GM12864 (cell line): ENCODE measurements at regions not wholly inside any gene's neighbourhood (a gene's known extent, or its start where the extent isn't known, plus 50 kb on each side); places are given as distances from the start of the nearest gene placed in this dataset.

Source experiments
- DNase-seq: peaks from one replicate; pipeline ENCODE4 v3.0.0-alpha.2; 2011; ENCODE audit warnings: low read depth
- H3K4me3 ChIP-seq: 2 replicates; pipeline ENCODE4 v1.5.1; 2011; ENCODE audit warnings: mild to moderate bottlenecking, low read depth, low read length, control low read depth
- TF ChIP-seq, protein P1 (sequence below): IDR thresholded peaks from 2 replicates; pipeline ENCODE4 v1.5.1; 2011; ENCODE audit warnings: low read depth, mild to moderate bottlenecking, moderate library complexity, low read length, control low read depth, inconsistent platforms; ENCODE audit errors: missing control alignments

DNA sequence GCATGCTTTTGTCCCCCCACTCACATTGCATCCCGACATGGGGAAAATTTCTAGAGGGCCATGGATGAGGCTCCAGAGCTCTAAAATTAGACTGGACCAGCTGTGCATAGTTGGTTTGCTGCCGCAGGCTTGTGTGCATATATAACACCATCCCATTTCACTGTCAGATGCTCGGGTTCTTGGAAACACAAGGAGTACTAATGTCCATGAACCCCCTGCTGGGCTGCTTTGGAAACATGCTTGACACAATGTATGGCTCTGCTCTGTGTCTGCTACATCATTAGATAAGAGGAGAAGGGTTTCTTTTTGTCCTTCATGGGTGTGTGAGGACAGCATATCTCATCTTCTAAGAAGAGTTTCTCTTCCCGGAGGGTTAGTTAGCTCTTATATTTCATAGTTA is 292.1 kb upstream of the RORB start:
- TF ChIP-seq, protein P1, sequence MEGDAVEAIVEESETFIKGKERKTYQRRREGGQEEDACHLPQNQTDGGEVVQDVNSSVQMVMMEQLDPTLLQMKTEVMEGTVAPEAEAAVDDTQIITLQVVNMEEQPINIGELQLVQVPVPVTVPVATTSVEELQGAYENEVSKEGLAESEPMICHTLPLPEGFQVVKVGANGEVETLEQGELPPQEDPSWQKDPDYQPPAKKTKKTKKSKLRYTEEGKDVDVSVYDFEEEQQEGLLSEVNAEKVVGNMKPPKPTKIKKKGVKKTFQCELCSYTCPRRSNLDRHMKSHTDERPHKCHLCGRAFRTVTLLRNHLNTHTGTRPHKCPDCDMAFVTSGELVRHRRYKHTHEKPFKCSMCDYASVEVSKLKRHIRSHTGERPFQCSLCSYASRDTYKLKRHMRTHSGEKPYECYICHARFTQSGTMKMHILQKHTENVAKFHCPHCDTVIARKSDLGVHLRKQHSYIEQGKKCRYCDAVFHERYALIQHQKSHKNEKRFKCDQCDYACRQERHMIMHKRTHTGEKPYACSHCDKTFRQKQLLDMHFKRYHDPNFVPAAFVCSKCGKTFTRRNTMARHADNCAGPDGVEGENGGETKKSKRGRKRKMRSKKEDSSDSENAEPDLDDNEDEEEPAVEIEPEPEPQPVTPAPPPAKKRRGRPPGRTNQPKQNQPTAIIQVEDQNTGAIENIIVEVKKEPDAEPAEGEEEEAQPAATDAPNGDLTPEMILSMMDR, result no peak
- no peak for DNase-seq

GRCh38 chr9:74218385-74219063 is 278.6 kb upstream of the RORB start:
- DNase-seq, result no peak
- H3K4me3 ChIP-seq, result no peak overlapping the region
- TF ChIP-seq, protein P1, result no peak

More for the DNA sequence above, 292.1 kb upstream of the RORB start:
- H3K4me3 ChIP-seq, result no peak overlapping the region

GRCh38 chr9:74220327-74220726 is 276.8 kb upstream of the RORB start:
- no peak for DNase-seq
- H3K4me3 ChIP-seq, result no peak overlapping the region
- TF ChIP-seq, protein P1, result no peak

DNA sequence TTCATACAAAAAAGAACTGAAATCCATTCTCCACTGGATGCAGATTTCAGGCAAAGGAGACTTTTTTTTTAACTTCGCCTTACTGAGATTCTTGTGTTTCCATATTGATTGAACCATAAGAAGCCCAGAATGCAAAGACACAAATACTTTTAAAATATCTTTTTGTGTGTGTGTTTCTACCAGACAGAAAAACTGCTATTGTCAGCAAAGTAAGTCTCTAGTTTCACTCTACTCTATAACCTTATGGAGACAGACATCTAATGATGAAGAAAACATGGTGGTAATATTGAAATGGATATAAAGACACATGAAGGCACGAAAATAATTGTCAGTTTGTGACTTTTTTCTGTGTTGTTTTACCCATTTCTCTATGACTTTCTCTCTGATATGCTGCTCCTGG is 260.3 kb upstream of the RORB start:
- TF ChIP-seq, protein P1, result no peak

GRCh38 chr9:74245866-74246497 is 251.2 kb upstream of the RORB start:
- no peak for DNase-seq
- TF ChIP-seq, protein P1, result no peak
- no peak overlapping the region for H3K4me3 ChIP-seq

More for the DNA sequence above, 260.3 kb upstream of the RORB start:
- no peak for DNase-seq
- H3K4me3 ChIP-seq, result no peak overlapping the region

GRCh38 chr9:74255489-74255984 is 241.6 kb upstream of the RORB start:
- TF ChIP-seq, protein P1, result no peak
- DNase-seq, result no peak
- no peak overlapping the region for H3K4me3 ChIP-seq
